ENCODE measurements at regions not wholly inside any gene's neighbourhood (a gene's known extent, or its start where the extent isn't known, plus 50 kb on each side); places are given as distances from the start of the nearest gene placed in this dataset.
A peak's percentile ranks its signal among the peaks of the same experiment; 100 is the strongest.

GRCh38 chr14:71586131-71586897 is 345.9 kb upstream of the RGS6 start:
- Mint-ChIP-seq H3K4me1 (ENCODE audit: unreplicated experiment) (peaks cover 35% of the 10 kb centered on the region), H3K9me3 (no peaks in the 10 kb centered on the region), H3K27ac (no peak overlapping the region), H3K27me3 (peaks cover 5% of the 10 kb centered on the region), H3K36me3 (no peaks in the 10 kb centered on the region), H3K4me3 (peak overlapping the region; percentile 30)
- no peak for TF ChIP-seq CTCF (conservative IDR thresholded peaks at IDR 0.05)
- no peak for DNase-seq (ENCODE audit: extremely low spot score, unreplicated experiment)

GRCh38 chr14:71588028-71588427 is 344.2 kb upstream of the RGS6 start:
- H3K4me1 Mint-ChIP-seq (ENCODE audit: unreplicated experiment), result peaks cover 30% of the 10 kb centered on the region
- no peaks in the 10 kb centered on the region for H3K9me3 Mint-ChIP-seq

GRCh38 chr14:71588576-71589215 is 343.5 kb upstream of the RGS6 start:
- Mint-ChIP-seq H3K27me3 (peaks cover 6% of the 10 kb centered on the region), H3K9me3 (no peaks in the 10 kb centered on the region), H3K4me3 (no peak overlapping the region), H3K4me1 (ENCODE audit: unreplicated experiment) (peaks cover 28% of the 10 kb centered on the region), H3K36me3 (no peaks in the 10 kb centered on the region), H3K27ac (no peak overlapping the region)
- no peak for TF ChIP-seq CTCF (conservative IDR thresholded peaks at IDR 0.05)
- no peak for DNase-seq (ENCODE audit: extremely low spot score, unreplicated experiment)

More at GRCh38 chr14:71588028-71588427, 344.2 kb upstream of the RGS6 start:
- Mint-ChIP-seq H3K27ac (no peak overlapping the region), H3K4me3 (no peak overlapping the region), H3K36me3 (no peaks in the 10 kb centered on the region), H3K27me3 (peaks cover 5% of the 10 kb centered on the region)
- DNase-seq (ENCODE audit: extremely low spot score, unreplicated experiment), result no peak
- no peak for TF ChIP-seq CTCF (conservative IDR thresholded peaks at IDR 0.05)

- Mint-ChIP-seq H3K36me3 (no peaks in the 10 kb centered on the region), H3K27ac (no peak overlapping the region), H3K9me3 (no peaks in the 10 kb centered on the region), H3K27me3 (peaks cover 7% of the 10 kb centered on the region), H3K4me1 (ENCODE audit: unreplicated experiment) (peaks cover 25% of the 10 kb centered on the region), H3K4me3 (no peak overlapping the region)
- no peak for TF ChIP-seq CTCF (conservative IDR thresholded peaks at IDR 0.05)
- DNase-seq (ENCODE audit: extremely low spot score, unreplicated experiment), result no peak
Measured at GRCh38 chr14:71589609-71590008, 342.6 kb upstream of the RGS6 start.

- peaks cover 23% of the 10 kb centered on the region for H3K4me1 Mint-ChIP-seq (ENCODE audit: unreplicated experiment)
- peaks cover 5% of the 10 kb centered on the region for H3K27me3 Mint-ChIP-seq
- no peaks in the 10 kb centered on the region for H3K36me3 Mint-ChIP-seq
- no peak for TF ChIP-seq CTCF (conservative IDR thresholded peaks at IDR 0.05)
- H3K4me3 Mint-ChIP-seq, result no peak overlapping the region
- no peaks in the 10 kb centered on the region for H3K9me3 Mint-ChIP-seq
- DNase-seq (ENCODE audit: extremely low spot score, unreplicated experiment), result no peak
- H3K27ac Mint-ChIP-seq, result no peak overlapping the region
Measured at GRCh38 chr14:71590131-71590530, 342.1 kb upstream of the RGS6 start.

Data from type B pancreatic cell (in vitro differentiated cells).